Sigmoid colon (tissue), 4 donors: ENCODE measurements at regions not wholly inside any gene's neighbourhood (a gene's known extent, or its start where the extent isn't known, plus 50 kb on each side); places are given as distances from the start of the nearest gene placed in this dataset.

ENCODE experiments used
- CTCF ChIP-seq, 4 experiments: fragments of 450-650 bp in 3 of 4; fragments of 200-600 bp in 1 of 4; IDR thresholded peaks; one replicate each; pipeline ENCODE4 v1.5.1; 2016 to 2019; ENCODE audit warnings: antibody characterized with exemption in 4 of 4, mild to moderate bottlenecking in 3 of 4, moderate library complexity in 2 of 4
- EP300 ChIP-seq, 4 donors: sonication (generic); formaldehyde crosslinking; IDR thresholded peaks; one replicate each; pipeline ENCODE4 v1.6.1; 2017; ENCODE audit warnings: antibody characterized with exemption in 4 of 4
- POLR2A ChIP-seq, 2 donors: fragments of 450-650 bp; IDR thresholded peaks; one replicate each; pipeline ENCODE4 v1.6.1; 2016; ENCODE audit warnings: antibody characterized with exemption in 2 of 2, mild to moderate bottlenecking in 2 of 2, moderate library complexity in 2 of 2
- POLR2AphosphoS5 ChIP-seq, 4 donors: sonication (generic); formaldehyde crosslinking; IDR thresholded peaks; one replicate each; pipeline ENCODE4 v1.6.1; 2017; ENCODE audit warnings: antibody characterized with exemption in 4 of 4

GRCh38 chr12:53808023-53808705 lies 56.4 kb upstream of the CISTR start:
- TF ChIP-seq EP300 (IDR thresholded peaks at IDR 0.05) (no peak), CTCF (IDR thresholded peaks at IDR 0.05) (no peak), POLR2A (IDR thresholded peaks at IDR 0.05) (no peak), POLR2AphosphoS5 (IDR thresholded peaks at IDR 0.05) (no peak)
